DMS53 treated with DMSO at 0.1 percent for 48 hours (cell line): ENCODE measurements at regions not wholly inside any gene's neighbourhood (a gene's known extent, or its start where the extent isn't known, plus 50 kb on each side); places are given as distances from the start of the nearest gene placed in this dataset.

Experiments
- DNase-seq: peaks from one replicate; lab custom pipeline; 2025; ENCODE audit not compliant: unreplicated experiment; lab: John Stamatoyannopoulos, UW

- no peak for DNase-seq
Observed at GRCh38 chr22:47923011-47923427, 1160.6 kb downstream of the TBC1D22A start.

GRCh38 chr22:47921906-47922305, 1159.5 kb downstream of the TBC1D22A start:
- no peak for DNase-seq

GRCh38 chr22:47920380-47920959, 1158.0 kb downstream of the TBC1D22A start:
- DNase-seq, result no peak

GRCh38 chr22:47919893-47920292, 1157.4 kb downstream of the TBC1D22A start:
- DNase-seq, result no peak

- DNase-seq, result no peak
Observed at GRCh38 chr22:47919001-47919441, 1156.6 kb downstream of the TBC1D22A start.

GRCh38 chr22:47918276-47918921, 1155.9 kb downstream of the TBC1D22A start:
- no peak for DNase-seq

GRCh38 chr22:47914481-47915097, 1152.1 kb downstream of the TBC1D22A start:
- DNase-seq, result no peak

GRCh38 chr22:47902646-47903180, 1140.3 kb downstream of the TBC1D22A start:
- no peak for DNase-seq

- no peak for DNase-seq
Observed at GRCh38 chr22:47901911-47902310, 1139.5 kb downstream of the TBC1D22A start.

- no peak for DNase-seq
Observed at GRCh38 chr22:47899894-47900293, 1137.4 kb downstream of the TBC1D22A start.

- DNase-seq, result no peak
Observed at GRCh38 chr22:47898946-47899345, 1136.5 kb downstream of the TBC1D22A start.

- DNase-seq, result no peak
Observed at GRCh38 chr22:47891609-47892008, 1129.2 kb downstream of the TBC1D22A start.

GRCh38 chr22:47888817-47889216, 1126.4 kb downstream of the TBC1D22A start:
- DNase-seq, result no peak

GRCh38 chr22:47884775-47885174, 1122.3 kb downstream of the TBC1D22A start:
- DNase-seq, result no peak

GRCh38 chr22:47884200-47884599, 1121.8 kb downstream of the TBC1D22A start:
- DNase-seq, result no peak

GRCh38 chr22:47883757-47884156, 1121.3 kb downstream of the TBC1D22A start:
- DNase-seq, result no peak

GRCh38 chr22:47879346-47879745, 1116.9 kb downstream of the TBC1D22A start:
- DNase-seq, result no peak

- DNase-seq, result no peak
Observed at GRCh38 chr22:47878460-47878859, 1116.0 kb downstream of the TBC1D22A start.

GRCh38 chr22:47872761-47873535, 1110.5 kb downstream of the TBC1D22A start:
- DNase-seq, result no peak

- no peak for DNase-seq
Observed at GRCh38 chr22:47865626-47866025, 1103.2 kb downstream of the TBC1D22A start.

GRCh38 chr22:47862394-47862793, 1099.9 kb downstream of the TBC1D22A start:
- DNase-seq, result no peak
